HL-60 (cell line): ENCODE measurements at regions not wholly inside any gene's neighbourhood (a gene's known extent, or its start where the extent isn't known, plus 50 kb on each side); places are given as distances from the start of the nearest gene placed in this dataset.

Source experiments
- GABPA ChIP-seq: IDR thresholded peaks from 2 replicates; pipeline ENCODE4 v1.6.1; 2012; ENCODE audit warnings: low read depth
- POLR2AphosphoS5 ChIP-seq: IDR thresholded peaks from 2 replicates; pipeline ENCODE4 v1.6.1; 2012; ENCODE audit warnings: low read depth
- SPI1 ChIP-seq: IDR thresholded peaks from 2 replicates; pipeline ENCODE4 v1.6.1; 2012; ENCODE audit warnings: low read depth, mild to moderate bottlenecking, borderline replicate concordance
- TF ChIP-seq, protein P1 (sequence below): IDR thresholded peaks from one replicate; pipeline ENCODE4 v1.5.1; 2011; ENCODE audit warnings: low read length, control low read depth, inconsistent platforms; ENCODE audit not compliant: insufficient read depth
- TF ChIP-seq, protein P2 (sequence below): IDR thresholded peaks from 2 replicates; pipeline ENCODE4 v1.6.1; 2012; ENCODE audit warnings: low read depth; ENCODE audit not compliant: insufficient replicate concordance

DNA sequence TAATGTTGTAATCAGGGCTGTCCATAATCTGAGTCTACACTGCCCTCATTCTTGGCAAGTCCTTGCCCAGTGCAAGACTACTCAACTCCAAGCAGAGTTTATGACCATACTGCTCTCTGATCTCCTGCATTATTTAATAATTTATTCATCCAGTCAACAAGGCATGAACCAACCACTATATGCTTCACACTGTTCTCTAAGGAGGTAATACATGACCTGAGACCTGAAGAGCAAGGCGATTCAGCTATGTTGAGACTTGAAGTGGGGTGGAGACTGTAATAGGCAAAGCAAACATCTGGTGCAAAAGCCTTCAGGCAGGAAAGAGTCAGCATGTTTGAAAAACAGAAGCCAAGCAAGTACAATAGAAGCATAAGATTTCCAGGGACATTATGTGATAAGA lies 1362.8 kb downstream of the ROBO2 start:
- TF ChIP-seq, protein P1, sequence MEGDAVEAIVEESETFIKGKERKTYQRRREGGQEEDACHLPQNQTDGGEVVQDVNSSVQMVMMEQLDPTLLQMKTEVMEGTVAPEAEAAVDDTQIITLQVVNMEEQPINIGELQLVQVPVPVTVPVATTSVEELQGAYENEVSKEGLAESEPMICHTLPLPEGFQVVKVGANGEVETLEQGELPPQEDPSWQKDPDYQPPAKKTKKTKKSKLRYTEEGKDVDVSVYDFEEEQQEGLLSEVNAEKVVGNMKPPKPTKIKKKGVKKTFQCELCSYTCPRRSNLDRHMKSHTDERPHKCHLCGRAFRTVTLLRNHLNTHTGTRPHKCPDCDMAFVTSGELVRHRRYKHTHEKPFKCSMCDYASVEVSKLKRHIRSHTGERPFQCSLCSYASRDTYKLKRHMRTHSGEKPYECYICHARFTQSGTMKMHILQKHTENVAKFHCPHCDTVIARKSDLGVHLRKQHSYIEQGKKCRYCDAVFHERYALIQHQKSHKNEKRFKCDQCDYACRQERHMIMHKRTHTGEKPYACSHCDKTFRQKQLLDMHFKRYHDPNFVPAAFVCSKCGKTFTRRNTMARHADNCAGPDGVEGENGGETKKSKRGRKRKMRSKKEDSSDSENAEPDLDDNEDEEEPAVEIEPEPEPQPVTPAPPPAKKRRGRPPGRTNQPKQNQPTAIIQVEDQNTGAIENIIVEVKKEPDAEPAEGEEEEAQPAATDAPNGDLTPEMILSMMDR, result no peak
- TF ChIP-seq POLR2AphosphoS5, result no peak
- TF ChIP-seq GABPA, result no peak
- TF ChIP-seq, protein P2, sequence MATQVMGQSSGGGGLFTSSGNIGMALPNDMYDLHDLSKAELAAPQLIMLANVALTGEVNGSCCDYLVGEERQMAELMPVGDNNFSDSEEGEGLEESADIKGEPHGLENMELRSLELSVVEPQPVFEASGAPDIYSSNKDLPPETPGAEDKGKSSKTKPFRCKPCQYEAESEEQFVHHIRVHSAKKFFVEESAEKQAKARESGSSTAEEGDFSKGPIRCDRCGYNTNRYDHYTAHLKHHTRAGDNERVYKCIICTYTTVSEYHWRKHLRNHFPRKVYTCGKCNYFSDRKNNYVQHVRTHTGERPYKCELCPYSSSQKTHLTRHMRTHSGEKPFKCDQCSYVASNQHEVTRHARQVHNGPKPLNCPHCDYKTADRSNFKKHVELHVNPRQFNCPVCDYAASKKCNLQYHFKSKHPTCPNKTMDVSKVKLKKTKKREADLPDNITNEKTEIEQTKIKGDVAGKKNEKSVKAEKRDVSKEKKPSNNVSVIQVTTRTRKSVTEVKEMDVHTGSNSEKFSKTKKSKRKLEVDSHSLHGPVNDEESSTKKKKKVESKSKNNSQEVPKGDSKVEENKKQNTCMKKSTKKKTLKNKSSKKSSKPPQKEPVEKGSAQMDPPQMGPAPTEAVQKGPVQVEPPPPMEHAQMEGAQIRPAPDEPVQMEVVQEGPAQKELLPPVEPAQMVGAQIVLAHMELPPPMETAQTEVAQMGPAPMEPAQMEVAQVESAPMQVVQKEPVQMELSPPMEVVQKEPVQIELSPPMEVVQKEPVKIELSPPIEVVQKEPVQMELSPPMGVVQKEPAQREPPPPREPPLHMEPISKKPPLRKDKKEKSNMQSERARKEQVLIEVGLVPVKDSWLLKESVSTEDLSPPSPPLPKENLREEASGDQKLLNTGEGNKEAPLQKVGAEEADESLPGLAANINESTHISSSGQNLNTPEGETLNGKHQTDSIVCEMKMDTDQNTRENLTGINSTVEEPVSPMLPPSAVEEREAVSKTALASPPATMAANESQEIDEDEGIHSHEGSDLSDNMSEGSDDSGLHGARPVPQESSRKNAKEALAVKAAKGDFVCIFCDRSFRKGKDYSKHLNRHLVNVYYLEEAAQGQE, result no peak
- TF ChIP-seq SPI1, result no peak
